SH-SY5Y (cell line): ENCODE measurements at regions not wholly inside any gene's neighbourhood (a gene's known extent, or its start where the extent isn't known, plus 50 kb on each side); places are given as distances from the start of the nearest gene placed in this dataset.

Experiments used
- GATA2 ChIP-seq: IDR thresholded peaks from 2 replicates; pipeline ENCODE4 v1.6.1; 2011; ENCODE audit warnings: mild to moderate bottlenecking, low read depth, low read length
- GATA3 ChIP-seq: IDR thresholded peaks from 2 replicates; pipeline ENCODE4 v1.6.1; 2011; ENCODE audit warnings: low read depth, mild to moderate bottlenecking, low read length, moderate library complexity

DNA sequence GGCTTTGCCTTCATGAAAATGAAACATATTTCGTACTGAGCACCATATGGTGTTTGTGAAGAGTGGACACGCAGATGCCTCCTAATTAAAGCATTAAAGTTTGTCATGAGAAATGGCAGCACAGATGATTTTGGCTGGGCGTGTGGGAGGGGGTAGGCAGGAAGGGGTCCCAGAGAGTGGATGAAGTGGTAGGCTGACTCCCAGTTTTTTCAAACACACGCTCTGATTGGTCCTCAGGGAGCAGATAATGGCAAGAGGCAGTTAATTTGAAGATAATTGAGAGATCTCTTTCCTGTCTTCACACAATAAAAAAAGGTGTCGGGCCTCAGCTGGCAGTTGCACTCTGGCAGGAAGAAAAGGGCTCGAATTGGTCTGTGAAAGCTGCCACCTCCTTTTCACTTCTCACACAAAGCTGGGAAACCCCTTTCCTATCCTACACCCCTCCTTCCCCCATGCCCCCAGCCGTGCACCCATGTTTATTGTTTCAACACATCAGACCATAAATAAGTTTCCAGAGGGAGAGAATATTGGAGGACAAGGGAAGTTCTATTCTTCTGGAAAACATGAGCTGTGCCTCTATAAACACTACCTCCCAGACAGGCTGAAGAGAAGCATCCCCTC, 429.6 kb downstream of the ARHGEF28 start:
- TF ChIP-seq GATA2: no peak
- TF ChIP-seq GATA3: no peak

DNA sequence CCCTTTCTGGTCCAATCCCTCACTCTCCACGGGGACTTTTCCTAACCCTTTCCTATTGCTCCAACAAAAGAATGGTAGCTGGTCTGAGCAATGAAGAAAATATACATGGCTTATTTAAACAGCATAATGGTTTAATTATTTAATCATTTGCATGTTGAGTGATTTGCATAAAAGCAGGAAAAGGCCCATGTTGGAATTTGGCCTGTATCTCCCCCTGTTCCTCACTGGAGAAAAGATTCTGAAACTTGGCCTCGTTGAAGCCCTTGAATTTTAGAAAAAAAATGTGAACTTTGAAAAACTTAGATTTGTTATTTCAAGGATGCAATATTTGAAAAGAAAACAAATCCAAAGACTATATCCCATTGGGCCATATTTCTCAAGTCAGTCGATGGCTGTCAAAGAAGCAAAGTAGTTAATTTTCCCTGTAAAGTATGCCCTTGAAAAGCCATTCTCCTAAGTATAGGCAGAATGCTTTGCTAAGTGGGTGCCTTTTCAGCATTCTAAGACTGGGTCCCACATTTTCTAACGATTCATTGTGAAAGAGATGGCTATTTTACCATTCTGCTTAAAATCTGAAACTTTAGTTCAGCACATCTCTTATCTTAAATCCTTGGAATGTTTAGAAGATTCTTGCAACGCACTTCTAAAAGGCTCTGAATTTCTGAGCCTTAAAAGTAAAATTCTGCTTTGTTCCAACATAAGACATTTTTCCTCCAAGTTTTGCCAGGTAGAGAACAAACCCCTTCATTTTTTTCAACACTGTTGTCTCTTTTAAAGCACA, 428.8 kb downstream of the ARHGEF28 start:
- TF ChIP-seq GATA3 (no peak), GATA2 (no peak)

DNA sequence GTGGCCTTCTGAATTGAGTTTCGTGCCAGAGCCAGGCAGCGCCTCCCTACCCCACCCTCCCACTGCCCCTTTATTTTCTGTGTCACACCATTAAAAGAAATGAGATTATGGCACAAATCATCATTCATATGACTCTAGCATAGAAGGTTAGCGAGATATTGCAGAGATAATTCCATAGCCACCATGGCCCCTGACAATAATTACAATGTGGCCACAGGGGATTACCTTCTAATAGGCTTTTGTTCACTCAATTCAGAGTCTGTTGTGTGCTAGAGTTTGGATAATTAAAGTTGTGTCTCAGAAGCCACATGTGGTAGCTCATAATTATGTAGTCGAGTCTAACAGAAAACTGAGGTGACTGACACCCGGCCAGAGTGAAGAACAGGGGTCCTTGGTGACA, 428.1 kb downstream of the ARHGEF28 start:
- peak; percentile 71; the same call in 1 of the 2 replicates for TF ChIP-seq GATA3
- TF ChIP-seq GATA2: 0 out of 2 replicates have a peak, but pooled peaks have one; percentile 49

DNA sequence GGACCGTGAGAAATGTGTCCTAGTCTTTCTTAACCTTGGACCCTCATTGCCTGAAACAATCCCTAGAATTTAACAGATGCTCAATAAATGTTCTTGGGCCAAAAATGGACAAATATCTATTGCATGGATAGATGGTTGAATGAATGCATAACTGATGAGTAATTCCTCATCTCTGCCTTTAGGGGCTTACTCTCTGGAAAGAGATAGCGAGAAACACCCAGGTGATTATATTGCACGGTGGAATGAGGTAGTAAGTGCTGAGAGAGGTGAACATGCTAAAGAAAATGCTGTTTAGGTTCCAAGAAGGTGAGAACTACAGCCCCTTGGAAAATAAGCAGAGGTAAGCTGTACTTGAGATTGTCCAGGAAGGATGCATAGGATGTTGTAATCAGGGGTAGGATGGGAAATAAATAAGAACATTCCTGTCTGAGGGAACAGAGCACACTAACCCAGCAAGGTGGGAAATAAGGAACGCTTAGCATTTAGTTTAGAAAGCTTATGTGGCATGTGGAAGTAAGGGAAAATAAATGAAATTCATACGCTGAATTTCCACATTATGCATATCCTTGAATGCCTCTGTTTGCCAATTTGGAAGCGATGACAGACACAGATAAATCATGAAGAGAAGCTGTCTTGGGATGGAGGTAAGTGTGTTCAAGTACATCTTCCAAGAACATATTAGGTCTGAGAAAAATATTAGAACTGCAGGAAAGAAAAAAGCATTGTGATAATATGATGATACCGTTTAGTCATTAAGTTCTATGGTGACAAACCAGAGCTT, 426.6 kb downstream of the ARHGEF28 start:
- no peak for TF ChIP-seq GATA3
- TF ChIP-seq GATA2: no peak

DNA sequence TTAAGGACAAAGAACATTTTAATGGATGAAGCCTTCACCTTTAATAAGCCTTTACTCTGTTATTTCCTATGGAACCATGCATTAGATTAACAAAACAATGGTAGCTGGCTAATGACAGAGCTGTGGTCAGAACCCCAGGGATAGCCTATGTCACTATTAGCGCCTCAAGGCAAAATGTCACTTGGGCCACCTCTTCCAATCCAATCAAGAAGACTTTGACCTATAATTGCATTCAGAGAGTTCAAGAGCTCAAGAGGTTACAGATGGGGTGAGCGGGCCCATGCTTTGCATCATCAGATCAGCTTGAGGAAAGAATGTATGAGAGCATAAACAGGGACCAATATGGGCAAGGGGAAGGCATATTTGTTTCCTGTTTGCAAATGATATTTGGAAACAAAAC, 425.1 kb downstream of the ARHGEF28 start:
- TF ChIP-seq GATA3 (no peak), GATA2 (no peak)

DNA sequence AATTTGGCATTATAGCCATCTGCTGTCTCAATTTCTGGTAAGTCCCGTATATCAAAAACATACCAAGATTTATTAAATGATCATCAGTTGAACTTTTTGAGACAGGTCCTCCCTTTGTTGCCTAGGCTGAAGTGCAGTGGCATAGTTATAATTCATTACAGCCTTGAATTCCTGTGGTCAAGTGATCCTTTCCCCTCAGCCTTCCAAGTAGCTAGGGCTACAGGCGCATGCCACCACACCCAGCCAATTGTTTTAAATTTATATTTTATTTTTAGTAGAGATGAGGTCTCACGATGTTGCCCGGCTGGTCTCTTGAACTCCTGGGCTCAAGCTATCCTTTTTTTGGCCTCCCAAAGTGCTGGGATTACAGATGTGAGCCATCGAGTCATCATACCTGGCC, 418.9 kb downstream of the ARHGEF28 start:
- TF ChIP-seq GATA2 (no peak), GATA3 (no peak)

DNA sequence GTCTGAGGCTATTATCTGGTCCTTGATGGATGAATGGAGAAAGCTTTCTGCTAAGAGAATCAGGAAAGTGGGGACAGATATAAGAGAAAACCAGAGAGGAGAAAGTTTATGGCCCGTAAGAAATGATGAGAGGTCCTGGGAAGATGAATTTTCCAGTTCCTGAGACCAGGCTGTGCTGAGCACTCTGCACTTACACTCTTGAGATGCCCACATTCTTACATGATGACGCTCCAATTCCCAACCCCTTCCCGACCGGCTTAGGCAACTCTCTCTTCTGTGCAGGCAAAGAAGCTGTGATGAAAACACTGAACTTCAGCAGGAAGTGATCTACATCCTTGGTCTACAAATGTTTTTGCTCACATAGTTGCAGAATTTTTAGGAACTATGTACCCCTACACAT, 417.0 kb downstream of the ARHGEF28 start:
- no peak for TF ChIP-seq GATA3
- TF ChIP-seq GATA2: no peak

DNA sequence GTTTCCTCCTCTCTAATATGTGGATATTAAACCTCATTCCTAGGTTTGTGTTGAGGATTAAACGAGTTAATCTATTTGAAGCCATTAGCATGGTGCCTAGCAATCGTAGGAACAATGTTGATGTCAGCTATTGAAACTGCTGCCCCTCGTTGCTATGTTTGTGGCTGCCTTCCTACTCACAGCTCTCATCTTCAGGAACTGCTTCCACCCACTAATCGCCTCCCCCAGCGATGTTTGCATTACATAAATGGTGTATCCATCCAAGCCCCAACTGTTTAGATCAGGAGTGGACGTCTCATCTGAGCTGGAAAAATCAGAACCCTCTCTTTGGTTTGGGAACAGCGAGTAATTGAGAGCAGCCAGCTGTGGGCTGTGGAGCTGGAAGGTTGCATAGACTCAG, 416.6 kb downstream of the ARHGEF28 start:
- TF ChIP-seq GATA2 (no peak), GATA3 (no peak)

DNA sequence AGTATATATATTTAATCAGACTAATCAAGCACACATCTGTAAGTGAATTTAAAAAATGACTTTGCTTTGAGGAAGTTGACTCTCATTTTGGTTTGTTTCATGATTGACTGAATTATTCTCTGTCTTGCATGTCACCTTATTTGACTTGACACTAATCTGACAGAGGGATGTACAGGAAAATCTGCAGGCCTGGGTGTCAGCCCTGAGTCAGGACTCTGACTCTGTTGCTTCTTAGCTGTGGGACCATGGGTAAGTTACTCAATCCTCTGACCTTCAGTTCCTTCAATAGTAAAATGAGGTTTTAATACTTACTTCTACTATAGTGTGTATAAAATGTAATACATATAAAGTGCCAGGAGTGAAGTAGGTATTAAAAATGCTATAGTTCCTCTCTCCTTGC, 415.9 kb downstream of the ARHGEF28 start:
- no peak for TF ChIP-seq GATA3
- TF ChIP-seq GATA2: no peak

DNA sequence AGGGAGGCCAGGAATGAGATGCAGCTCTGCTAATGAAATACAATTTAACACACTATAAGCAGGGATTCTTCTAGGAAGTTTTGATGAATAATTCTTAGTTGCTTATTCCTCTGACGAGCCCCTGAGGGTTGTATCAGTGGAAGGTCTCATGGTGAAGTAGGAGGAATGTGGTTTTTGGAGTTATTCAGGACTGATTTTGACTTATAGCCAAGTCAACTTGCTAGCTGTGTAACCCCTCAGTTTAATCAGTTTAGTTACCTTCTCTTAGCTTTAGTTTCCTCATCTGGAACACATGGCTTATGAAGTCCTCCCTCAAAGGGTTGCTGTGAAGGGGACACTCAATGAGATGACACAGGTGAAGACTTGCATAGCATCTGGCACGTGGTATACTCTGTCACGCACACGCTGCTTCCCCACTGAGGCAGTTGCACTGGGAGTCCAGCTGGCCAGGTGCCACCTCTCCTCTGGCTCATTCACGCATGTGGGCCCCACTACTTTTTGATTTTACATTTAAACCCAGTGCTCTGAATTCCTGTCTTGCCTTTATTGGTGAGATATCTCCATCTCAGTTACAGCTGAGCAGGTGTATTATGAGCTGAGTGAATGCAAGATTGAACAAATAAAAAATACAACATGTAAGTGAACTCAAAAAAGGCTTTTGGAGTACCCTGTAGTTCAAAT, 415.0 kb downstream of the ARHGEF28 start:
- TF ChIP-seq GATA2: no peak

DNA sequence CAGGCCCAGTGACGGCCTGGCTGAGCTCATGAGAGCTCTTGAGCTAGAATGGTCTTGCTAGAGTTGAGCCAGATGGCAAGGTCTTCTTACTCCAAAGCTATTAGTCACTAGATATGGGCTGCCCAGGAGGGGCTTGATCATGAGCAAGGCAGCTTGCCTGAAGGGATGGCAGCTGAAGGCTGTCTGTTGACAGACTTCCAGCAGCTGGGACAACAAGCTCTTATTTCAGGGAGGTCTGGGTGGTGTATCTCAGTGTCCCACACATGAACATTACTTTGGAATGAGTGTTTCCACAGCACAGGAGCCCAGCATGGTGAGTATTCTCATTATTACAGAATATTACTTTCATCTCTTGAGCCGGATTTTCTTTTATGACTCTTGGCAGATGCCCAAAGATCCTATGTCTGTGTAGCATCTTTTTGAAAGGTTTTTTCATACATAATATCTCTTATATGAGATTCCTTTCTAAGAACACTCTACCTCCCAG, 414.1 kb downstream of the ARHGEF28 start:
- TF ChIP-seq GATA2 (no peak), GATA3 (no peak)

DNA sequence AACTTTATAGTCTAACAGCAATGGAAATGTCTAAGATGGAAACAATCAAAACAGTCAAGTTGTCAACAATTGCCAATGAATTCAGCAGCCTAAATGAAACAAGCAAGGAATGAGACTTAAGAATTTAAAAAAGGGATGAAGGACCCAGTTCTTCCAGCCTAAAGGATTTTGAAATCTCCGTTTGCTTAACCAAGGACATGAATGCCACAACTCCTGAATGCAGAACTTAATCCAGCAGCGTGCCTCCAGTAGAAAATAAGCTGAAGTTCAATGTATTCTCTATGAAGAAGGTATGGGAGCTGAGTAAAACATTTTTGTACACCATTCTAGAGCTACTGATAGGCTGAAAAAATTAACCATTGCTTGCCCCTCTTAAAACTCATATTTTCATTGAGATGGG, 411.3 kb downstream of the ARHGEF28 start:
- TF ChIP-seq GATA3 (no peak), GATA2 (no peak)

DNA sequence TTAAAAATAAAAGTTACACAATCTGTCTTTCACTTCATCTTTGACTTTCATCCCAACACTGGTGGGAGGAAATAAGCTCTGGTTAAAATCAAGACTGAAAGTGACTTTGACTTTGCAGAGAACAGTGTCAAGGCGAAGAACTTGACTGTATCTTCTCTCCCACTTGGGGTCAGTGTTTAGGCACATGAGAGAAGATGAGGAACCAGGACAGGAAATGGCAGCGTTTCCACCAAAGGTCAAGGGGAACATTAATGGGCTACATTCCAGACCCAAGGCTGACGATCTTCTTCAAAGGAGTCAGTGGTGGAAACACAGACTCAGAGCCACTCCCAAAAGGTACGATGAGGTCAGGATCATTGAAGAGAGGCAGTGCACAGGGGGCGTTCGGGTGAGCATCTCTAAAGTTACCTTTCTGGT, 409.5 kb downstream of the ARHGEF28 start:
- TF ChIP-seq GATA2: no peak
- TF ChIP-seq GATA3: no peak

DNA sequence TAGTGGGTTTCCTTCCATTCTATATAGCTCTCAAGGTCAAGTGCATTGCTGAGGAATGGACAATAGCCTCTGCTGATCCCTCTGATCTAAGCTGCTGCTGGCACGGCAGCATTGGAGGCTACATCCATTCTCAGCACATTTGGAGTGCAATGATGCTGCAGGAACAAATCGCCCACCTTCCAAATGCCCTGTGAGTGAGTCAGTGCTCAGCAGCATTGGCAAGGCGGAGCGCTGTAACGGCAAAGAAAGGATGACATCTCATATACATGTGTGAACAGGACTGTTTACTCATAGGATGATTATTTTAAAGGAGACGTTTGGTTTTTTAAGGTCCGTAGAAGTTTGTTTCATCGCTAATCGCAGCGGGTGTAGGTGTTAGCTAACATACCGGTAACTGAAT, 408.7 kb downstream of the ARHGEF28 start:
- TF ChIP-seq GATA2: no peak
- TF ChIP-seq GATA3: no peak

DNA sequence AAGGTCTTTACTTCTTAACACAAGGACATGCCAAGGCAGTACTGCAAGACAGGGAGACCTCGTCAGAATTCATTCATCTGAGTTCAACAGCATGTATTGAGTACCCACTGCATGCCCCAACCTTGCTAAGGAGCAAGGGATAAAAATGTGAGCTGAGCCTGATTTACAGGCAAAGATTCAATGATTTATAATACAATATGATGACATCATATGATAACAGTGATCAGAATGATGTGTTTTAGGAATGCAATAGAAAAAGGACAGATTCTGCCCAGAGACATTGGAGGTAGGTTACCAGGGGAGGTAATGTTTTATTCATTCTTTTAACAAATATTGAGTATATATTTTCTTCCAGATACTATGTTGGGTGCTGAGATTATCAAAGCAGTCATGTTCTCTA, 406.6 kb downstream of the ARHGEF28 start:
- TF ChIP-seq GATA2: no peak
- TF ChIP-seq GATA3: no peak
